ENCODE measurements at regions not wholly inside any gene's neighbourhood (a gene's known extent, or its start where the extent isn't known, plus 50 kb on each side); places are given as distances from the start of the nearest gene placed in this dataset.

DNA sequence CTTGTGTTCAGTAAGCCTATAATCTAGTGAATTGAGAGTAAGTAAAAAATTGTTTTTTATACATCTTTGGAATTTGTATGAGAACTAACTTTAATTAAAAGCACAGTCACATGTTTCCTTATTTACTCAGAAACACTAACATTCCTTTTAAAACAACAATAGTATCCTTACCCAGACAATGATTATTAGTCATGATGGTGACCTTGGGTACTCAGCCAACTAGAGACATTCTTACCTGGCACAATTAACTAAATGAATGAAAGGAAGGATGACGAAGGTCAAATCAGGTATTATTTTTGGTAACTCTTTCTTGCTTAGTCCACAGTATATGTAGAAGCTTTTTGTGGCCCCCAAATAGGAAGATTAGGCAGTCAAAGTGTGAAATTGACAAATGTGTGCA, 901.0 kb downstream of the FAT4 start:
- Histone ChIP-seq H3K27ac (no peak overlapping the region), H3K36me3 (no peaks in the 10 kb centered on the region), H3K27me3 (no peaks in the 10 kb centered on the region), H3K4me1 (no peaks in the 10 kb centered on the region), H3K9me3 (no peaks in the 10 kb centered on the region), H3K4me3 (no peak overlapping the region)
- TF ChIP-seq, protein P1, sequence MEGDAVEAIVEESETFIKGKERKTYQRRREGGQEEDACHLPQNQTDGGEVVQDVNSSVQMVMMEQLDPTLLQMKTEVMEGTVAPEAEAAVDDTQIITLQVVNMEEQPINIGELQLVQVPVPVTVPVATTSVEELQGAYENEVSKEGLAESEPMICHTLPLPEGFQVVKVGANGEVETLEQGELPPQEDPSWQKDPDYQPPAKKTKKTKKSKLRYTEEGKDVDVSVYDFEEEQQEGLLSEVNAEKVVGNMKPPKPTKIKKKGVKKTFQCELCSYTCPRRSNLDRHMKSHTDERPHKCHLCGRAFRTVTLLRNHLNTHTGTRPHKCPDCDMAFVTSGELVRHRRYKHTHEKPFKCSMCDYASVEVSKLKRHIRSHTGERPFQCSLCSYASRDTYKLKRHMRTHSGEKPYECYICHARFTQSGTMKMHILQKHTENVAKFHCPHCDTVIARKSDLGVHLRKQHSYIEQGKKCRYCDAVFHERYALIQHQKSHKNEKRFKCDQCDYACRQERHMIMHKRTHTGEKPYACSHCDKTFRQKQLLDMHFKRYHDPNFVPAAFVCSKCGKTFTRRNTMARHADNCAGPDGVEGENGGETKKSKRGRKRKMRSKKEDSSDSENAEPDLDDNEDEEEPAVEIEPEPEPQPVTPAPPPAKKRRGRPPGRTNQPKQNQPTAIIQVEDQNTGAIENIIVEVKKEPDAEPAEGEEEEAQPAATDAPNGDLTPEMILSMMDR (IDR thresholded peaks at IDR 0.05): no peak
- no peak for TF ChIP-seq POLR2A (IDR thresholded peaks at IDR 0.05)
- no peak for DNase-seq

DNA sequence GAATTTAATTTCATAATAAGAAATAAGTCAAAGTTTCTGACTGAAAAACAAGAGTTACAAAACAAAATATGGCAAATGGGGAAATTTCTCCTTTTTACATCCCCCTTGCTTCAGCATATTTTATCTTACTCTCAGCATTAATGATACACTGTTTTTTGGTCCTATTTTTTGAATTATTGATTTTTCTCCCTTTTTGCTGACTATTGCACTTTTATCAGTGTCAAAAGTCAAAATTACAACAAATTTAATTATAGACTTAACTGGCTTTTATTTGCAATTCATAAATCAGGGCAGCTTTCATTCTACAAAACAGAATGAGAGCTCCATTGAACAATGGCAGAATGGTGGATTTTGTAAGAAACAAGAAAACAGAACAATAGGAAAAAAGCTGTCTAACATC, 901.9 kb downstream of the FAT4 start:
- Histone ChIP-seq H3K4me3 (no peak overlapping the region), H3K4me1 (no peaks in the 10 kb centered on the region), H3K9me3 (no peaks in the 10 kb centered on the region), H3K36me3 (no peaks in the 10 kb centered on the region), H3K27me3 (no peaks in the 10 kb centered on the region), H3K27ac (no peak overlapping the region)
- no peak for TF ChIP-seq POLR2A (IDR thresholded peaks at IDR 0.05)
- TF ChIP-seq, protein P1 (IDR thresholded peaks at IDR 0.05): no peak
- no peak for DNase-seq

DNA sequence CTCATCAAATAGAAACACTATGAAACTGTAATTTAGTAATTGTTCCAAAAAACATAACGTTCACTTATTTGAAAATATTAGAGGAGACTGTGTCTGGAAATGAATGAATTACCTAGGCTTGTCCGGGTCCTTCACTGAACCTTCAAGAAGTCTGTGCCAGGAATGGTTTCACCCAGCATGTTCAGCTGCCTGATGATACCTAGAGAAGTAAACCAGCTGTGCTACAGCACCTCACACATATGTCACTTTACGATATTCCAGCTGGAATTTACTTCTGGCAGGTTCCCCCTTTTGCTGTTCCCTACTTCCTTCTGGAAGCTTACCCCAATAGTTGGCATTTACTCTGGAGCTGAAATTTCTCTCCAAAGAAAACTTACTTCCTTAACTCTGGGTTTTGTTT, 906.5 kb downstream of the FAT4 start:
- TF ChIP-seq, protein P1 (IDR thresholded peaks at IDR 0.05): no peak
- TF ChIP-seq POLR2A (IDR thresholded peaks at IDR 0.05): no peak
- Histone ChIP-seq H3K27me3 (no peaks in the 10 kb centered on the region), H3K27ac (no peak overlapping the region), H3K36me3 (no peaks in the 10 kb centered on the region), H3K9me3 (no peaks in the 10 kb centered on the region), H3K4me1 (no peaks in the 10 kb centered on the region), H3K4me3 (no peak overlapping the region)
- no peak for DNase-seq

DNA sequence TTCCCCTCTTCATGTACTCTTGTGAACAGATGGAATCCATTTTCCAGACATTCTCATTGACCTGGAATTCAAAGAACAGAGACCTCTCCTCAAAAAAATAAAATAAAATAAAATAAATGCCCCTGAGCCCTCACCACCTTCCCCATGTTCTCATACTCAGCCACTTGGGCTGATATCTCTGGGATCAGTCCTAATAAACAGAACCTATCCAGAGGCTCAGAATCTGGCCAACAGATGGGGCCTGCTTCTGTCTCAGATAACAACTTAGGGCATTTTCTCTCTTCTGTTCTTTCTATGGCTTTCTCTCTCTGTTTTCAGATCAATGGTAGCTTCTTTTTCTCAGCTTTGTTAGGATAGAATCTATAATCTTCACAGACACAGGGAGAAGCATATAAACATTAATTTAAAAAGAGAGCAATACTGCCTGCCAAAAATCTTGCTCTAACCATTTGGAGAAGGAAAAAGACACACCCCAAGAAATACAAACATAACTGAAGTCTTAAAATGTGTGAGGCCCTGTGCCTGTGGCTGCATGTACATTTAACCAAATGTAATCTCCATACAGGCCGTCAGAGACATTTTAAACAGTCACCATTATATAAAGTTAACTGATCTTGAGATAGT, 907.1 kb downstream of the FAT4 start:
- no peak for TF ChIP-seq POLR2A (IDR thresholded peaks at IDR 0.05)
- TF ChIP-seq, protein P1 (IDR thresholded peaks at IDR 0.05): no peak
- no peaks in the 10 kb centered on the region for H3K27me3 ChIP-seq
- no peak for DNase-seq
- H3K4me3 ChIP-seq: no peak overlapping the region
- no peak overlapping the region for H3K27ac ChIP-seq
- no peaks in the 10 kb centered on the region for H3K9me3 ChIP-seq
- H3K36me3 ChIP-seq: no peaks in the 10 kb centered on the region
- H3K4me1 ChIP-seq: no peaks in the 10 kb centered on the region

DNA sequence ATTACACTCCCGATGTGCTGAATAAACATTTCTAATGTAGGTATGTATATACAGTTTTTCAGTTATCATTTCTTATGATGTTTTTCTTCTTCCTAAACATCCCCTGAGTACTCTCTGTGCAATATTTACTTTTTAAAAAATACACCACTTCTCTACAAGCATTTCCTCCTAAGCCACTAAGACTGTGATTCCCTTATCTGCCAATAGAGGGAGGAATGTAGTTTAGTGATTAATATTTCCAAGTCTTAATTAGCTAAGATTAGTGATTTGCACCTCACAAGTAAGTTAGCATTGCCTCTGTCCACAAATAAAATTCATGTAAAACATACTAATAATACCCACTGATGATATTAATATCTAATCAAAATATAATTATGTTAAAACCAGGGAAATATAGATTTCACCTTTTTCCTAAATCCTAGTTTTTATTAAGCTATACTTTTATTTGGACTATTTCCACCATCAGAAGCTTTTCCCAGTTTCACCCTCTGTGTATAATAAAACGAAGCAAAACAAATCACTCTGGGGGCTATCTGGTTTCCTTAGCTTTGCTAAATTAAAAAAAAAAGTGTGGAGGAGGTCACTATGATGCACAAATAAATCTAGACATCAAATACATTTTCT, 909.1 kb downstream of the FAT4 start:
- no peak overlapping the region for H3K4me3 ChIP-seq
- H3K27me3 ChIP-seq: no peaks in the 10 kb centered on the region
- no peak for TF ChIP-seq POLR2A (IDR thresholded peaks at IDR 0.05)
- TF ChIP-seq, protein P1 (IDR thresholded peaks at IDR 0.05): no peak
- no peak overlapping the region for H3K27ac ChIP-seq
- no peaks in the 10 kb centered on the region for H3K36me3 ChIP-seq
- H3K4me1 ChIP-seq: no peaks in the 10 kb centered on the region
- DNase-seq: no peak
- no peaks in the 10 kb centered on the region for H3K9me3 ChIP-seq

All from Peyer's patch (tissue), 4 donors.